ENCODE measurements at regions not wholly inside any gene's neighbourhood (a gene's known extent, or its start where the extent isn't known, plus 50 kb on each side); places are given as distances from the start of the nearest gene placed in this dataset.

DNA sequence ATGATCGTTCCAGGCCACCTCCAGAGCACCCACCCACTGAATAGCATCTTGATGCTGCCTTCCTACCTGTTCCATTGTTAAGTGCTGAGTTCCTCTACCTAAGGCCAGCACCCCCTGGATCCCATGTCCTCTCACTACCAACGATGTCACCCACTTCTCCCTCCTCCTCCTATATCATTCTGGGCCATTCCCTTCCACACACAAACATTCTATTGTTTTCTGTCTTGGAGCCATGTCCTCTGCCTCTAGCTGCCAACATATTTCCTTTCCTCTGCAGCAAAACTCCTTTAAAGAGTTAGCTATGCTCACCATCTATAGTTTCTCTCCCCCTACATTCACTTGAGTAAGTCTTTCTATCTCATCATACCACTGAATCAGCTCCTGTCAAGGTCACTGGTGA lies 64.0 kb upstream of the ACKR3 start:
- no peak for DNase-seq (ENCODE audit: low read depth)
- H3K4me3 ChIP-seq (ENCODE audit: control insufficient read depth, low read depth, low read length): no peak overlapping the region
- TF ChIP-seq, protein P1, sequence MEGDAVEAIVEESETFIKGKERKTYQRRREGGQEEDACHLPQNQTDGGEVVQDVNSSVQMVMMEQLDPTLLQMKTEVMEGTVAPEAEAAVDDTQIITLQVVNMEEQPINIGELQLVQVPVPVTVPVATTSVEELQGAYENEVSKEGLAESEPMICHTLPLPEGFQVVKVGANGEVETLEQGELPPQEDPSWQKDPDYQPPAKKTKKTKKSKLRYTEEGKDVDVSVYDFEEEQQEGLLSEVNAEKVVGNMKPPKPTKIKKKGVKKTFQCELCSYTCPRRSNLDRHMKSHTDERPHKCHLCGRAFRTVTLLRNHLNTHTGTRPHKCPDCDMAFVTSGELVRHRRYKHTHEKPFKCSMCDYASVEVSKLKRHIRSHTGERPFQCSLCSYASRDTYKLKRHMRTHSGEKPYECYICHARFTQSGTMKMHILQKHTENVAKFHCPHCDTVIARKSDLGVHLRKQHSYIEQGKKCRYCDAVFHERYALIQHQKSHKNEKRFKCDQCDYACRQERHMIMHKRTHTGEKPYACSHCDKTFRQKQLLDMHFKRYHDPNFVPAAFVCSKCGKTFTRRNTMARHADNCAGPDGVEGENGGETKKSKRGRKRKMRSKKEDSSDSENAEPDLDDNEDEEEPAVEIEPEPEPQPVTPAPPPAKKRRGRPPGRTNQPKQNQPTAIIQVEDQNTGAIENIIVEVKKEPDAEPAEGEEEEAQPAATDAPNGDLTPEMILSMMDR (IDR thresholded peaks at IDR 0.05; ENCODE audit: control insufficient read depth, insufficient read depth, low read depth, low read length, missing control alignments): no peak

DNA sequence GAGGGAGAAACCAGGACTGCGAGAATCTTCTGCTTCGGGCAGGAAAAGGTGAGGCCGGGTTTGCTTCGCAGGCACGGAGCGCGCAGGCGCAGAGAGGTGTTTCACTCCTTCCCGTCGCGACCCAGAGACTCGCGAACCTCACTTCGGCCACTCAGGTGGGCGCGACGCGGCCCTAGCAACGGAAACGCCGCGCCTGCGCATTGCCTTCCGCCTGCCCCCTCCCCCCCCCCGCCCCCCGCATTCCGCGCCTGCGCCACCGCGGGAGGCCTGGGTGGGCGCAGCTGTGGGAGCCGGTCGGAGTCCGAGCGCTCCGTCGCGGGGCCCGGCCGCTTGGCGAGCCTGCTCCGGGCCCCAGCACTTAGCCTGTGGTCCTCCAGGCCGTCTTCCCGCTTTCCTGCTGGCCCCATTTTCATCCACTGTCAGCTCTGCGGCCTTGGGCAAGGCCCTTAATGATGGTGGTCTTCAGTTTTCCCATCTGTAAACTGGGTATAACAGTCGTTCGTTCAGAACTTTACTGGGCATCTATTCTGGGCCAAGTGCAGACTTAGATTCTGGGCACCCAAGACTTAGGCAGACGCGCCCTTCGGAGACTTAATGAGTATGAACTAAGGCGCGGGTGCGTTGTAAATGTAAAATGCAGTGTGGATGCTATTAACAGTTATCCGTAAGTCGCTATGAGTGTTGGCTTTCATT lies 62.1 kb upstream of the ACKR3 start:
- TF ChIP-seq, protein P1 (IDR thresholded peaks at IDR 0.05; ENCODE audit: control insufficient read depth, insufficient read depth, low read depth, low read length, missing control alignments): no peak
- H3K4me3 ChIP-seq (ENCODE audit: control insufficient read depth, low read depth, low read length): no peak overlapping the region
- no peak for DNase-seq (ENCODE audit: low read depth)

DNA sequence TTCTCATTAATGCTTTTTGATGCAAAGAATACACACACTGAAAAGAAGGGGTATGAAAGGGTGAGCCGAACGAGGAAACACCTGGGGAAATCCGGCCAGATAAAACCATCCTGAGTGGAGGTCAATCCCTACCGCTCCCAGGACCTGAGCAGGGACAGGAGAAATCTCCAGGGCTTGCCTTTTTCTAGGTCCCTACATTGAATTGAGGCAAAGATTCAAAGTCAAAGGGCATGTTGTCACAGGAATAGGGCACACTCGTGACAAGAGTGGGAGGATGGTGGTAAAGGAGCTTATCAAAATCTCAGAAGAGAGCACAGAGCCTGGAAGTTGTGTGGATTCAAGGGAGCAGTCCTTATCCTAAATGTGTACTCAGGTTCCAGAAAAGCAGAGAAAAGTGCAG lies 61.2 kb upstream of the ACKR3 start:
- DNase-seq (ENCODE audit: low read depth): no peak
- TF ChIP-seq, protein P1 (IDR thresholded peaks at IDR 0.05; ENCODE audit: control insufficient read depth, insufficient read depth, low read depth, low read length, missing control alignments): no peak
- H3K4me3 ChIP-seq (ENCODE audit: control insufficient read depth, low read depth, low read length): no peak overlapping the region

DNA sequence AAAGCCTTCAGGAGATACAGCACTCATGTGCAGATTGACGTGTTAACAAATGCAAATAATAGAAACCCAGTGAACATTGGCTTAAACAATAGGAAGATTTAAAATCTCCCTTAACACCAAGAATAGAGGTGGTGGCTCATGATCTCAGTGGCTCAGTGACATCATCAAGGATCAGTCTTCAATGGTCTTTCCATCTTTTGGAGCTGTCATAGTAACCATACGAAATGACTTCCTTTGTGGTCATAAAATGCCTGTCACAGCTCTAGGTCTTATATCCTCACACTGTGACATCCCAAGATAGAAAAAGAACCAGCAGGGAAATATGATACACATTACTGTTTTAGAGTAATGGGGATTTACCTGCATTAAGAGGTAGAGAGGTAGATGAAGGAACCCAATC lies 59.6 kb upstream of the ACKR3 start:
- DNase-seq (ENCODE audit: low read depth): no peak
- TF ChIP-seq, protein P1 (IDR thresholded peaks at IDR 0.05; ENCODE audit: control insufficient read depth, insufficient read depth, low read depth, low read length, missing control alignments): no peak
- no peak overlapping the region for H3K4me3 ChIP-seq (ENCODE audit: control insufficient read depth, low read depth, low read length)

DNA sequence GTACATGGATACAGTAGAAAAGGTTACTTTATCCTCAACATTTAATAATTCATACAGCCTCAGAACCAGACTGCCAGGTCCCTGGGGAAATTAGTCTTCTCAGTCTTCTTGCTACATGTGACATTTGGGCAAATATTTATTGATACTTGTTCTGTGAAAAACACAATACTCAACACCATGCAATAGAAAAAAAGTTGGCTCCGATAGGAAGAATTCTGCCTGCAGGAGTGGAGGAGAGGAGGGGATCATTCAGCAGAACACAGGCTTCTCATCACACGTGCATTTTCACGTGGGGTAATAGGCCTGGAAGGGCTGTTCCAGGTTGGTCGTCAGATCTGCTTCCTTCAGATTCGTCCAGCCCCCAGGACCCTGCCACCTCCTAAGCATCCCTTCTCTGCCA lies 58.4 kb upstream of the ACKR3 start:
- no peak for DNase-seq (ENCODE audit: low read depth)
- H3K4me3 ChIP-seq (ENCODE audit: control insufficient read depth, low read depth, low read length): no peak overlapping the region
- TF ChIP-seq, protein P1 (IDR thresholded peaks at IDR 0.05; ENCODE audit: control insufficient read depth, insufficient read depth, low read depth, low read length, missing control alignments): no peak

DNA sequence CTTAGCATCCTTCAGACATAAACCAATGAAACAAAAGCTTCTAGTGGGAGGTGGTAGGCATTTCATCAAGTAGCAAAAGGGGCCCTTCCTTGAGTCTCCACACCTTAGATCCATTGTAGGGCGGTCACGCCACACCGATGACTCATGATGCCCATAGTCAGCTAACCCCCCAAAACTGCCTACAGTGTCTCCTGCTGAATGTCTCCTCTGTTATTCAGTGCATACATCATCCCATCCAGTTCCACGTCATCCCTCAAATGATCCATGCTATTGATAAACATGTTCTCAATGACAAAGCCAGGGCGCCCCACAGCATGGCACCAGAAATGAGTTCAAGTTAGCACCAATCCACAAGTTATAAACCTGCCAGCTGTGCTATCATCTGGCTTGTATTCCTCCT lies 57.4 kb upstream of the ACKR3 start:
- DNase-seq (ENCODE audit: low read depth): no peak
- no peak overlapping the region for H3K4me3 ChIP-seq (ENCODE audit: control insufficient read depth, low read depth, low read length)
- TF ChIP-seq, protein P1 (IDR thresholded peaks at IDR 0.05; ENCODE audit: control insufficient read depth, insufficient read depth, low read depth, low read length, missing control alignments): no peak

All from AG09309 (cell line).